Vagina (tissue), 2 donors: ENCODE measurements at regions not wholly inside any gene's neighbourhood (a gene's known extent, or its start where the extent isn't known, plus 50 kb on each side); places are given as distances from the start of the nearest gene placed in this dataset.

Experiments used
- DNase-seq, 2 donors: peaks; one replicate each; pipeline ENCODE4 v3.0.0-alpha.2; 2017; ENCODE audit errors: extremely low spot score in 2 of 2
- H3K27ac ChIP-seq: fragments of 200-600 bp; sonication (generic); one replicate; pipeline ENCODE4 v1.5.1; 2019
- H3K27me3 ChIP-seq: fragments of 200-600 bp; sonication (generic); one replicate; pipeline ENCODE4 v1.5.1; 2019
- H3K36me3 ChIP-seq, 2 donors: fragments of 200-600 bp; sonication (generic); one replicate each; pipeline ENCODE4 v1.5.1; 2017 to 2019
- H3K4me1 ChIP-seq: fragments of 200-600 bp; sonication (generic); one replicate; pipeline ENCODE4 v1.5.1; 2019
- H3K4me3 ChIP-seq, 2 donors: fragments of 200-600 bp; sonication (generic); 1 replicate in 1 of 2; 2 replicates in 1 of 2; pipeline ENCODE4 v1.5.1; 2016 to 2019
- H3K9me3 ChIP-seq: fragments of 200-600 bp; sonication (generic); one replicate; pipeline ENCODE4 v1.5.1; 2019
- POLR2A ChIP-seq, 2 donors: fragments of 450-650 bp; IDR thresholded peaks; one replicate each; pipeline ENCODE4 v1.6.1; 2017; ENCODE audit warnings: antibody characterized with exemption in 2 of 2, mild to moderate bottlenecking in 2 of 2, moderate library complexity in 2 of 2
- POLR2AphosphoS5 ChIP-seq, 2 donors: sonication (generic); formaldehyde crosslinking; IDR thresholded peaks; one replicate each; pipeline ENCODE4 v1.9.0; 2017; ENCODE audit warnings: antibody characterized with exemption in 2 of 2, mild to moderate bottlenecking in 2 of 2, low read depth in 1 of 2; ENCODE audit not compliant: insufficient read depth in 1 of 2
- intact Hi-C: fragments of 100-400 bp; cut with DNase I; formaldehyde crosslinking; loops from one replicate; pipeline ENCODE4 v1.15.1; 2023
- TF ChIP-seq, protein P1 (sequence below), 3 experiments: fragments of 450-650 bp in 2 of 3; fragments of 200-600 bp in 1 of 3; sonication (generic) in 1 of 3; IDR thresholded peaks; one replicate each; pipeline ENCODE4 v1.5.1; 2017 to 2019; ENCODE audit warnings: antibody characterized with exemption in 3 of 3, mild to moderate bottlenecking in 2 of 3, moderate library complexity in 2 of 3

DNA sequence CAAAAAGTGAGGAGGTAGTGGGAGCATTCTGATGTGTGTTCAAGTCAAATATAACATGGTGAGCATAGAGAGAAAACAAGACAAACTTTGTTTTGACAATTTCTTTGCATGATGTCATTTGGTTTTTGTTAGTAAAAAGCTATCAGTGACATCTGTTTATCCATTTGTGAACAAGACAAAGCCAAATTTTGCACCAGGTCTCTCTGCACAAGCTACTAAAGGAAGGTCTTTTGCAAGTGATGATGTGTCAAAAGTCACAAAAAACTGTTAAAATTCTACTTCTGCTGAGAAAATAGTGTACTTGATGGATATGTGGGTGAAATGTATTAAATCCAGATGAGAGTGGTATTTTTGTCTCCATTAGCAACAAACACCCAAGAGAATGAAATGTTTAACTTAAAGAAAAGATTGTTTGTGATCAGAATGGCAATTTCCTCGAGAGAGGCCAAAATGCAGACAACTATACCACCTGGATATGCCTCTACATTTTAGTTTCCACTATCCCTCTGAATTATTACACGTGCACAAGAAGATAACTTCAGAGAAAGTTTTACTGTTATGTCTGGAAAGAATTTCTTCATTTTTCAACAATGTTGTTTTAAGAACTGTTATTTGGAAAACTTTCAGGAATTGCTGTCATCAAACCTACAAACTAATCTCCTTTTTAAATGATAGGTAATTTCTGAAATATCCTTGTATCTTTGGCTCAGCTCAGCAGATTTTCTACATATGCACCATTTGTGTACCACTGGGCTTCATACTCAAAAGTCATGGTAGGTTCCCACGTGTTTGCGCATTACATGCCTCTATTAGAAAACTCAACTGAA, 807.4 kb upstream of the ADGRL2 start:
- Histone ChIP-seq H3K36me3 (no peaks in the 10 kb centered on the region), H3K4me1 (no peaks in the 10 kb centered on the region), H3K9me3 (no peaks in the 10 kb centered on the region), H3K4me3 (no peak overlapping the region), H3K27me3 (no peaks in the 10 kb centered on the region), H3K27ac (no peak overlapping the region)
- intact Hi-C loops: no loop called here
- DNase-seq: no peak
- TF ChIP-seq, protein P1, sequence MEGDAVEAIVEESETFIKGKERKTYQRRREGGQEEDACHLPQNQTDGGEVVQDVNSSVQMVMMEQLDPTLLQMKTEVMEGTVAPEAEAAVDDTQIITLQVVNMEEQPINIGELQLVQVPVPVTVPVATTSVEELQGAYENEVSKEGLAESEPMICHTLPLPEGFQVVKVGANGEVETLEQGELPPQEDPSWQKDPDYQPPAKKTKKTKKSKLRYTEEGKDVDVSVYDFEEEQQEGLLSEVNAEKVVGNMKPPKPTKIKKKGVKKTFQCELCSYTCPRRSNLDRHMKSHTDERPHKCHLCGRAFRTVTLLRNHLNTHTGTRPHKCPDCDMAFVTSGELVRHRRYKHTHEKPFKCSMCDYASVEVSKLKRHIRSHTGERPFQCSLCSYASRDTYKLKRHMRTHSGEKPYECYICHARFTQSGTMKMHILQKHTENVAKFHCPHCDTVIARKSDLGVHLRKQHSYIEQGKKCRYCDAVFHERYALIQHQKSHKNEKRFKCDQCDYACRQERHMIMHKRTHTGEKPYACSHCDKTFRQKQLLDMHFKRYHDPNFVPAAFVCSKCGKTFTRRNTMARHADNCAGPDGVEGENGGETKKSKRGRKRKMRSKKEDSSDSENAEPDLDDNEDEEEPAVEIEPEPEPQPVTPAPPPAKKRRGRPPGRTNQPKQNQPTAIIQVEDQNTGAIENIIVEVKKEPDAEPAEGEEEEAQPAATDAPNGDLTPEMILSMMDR (IDR thresholded peaks at IDR 0.05): no peak
- TF ChIP-seq POLR2A (IDR thresholded peaks at IDR 0.05) (no peak), POLR2AphosphoS5 (IDR thresholded peaks at IDR 0.05; ENCODE audit: insufficient read depth in 1 of 2, low read depth in 1 of 2) (no peak)

DNA sequence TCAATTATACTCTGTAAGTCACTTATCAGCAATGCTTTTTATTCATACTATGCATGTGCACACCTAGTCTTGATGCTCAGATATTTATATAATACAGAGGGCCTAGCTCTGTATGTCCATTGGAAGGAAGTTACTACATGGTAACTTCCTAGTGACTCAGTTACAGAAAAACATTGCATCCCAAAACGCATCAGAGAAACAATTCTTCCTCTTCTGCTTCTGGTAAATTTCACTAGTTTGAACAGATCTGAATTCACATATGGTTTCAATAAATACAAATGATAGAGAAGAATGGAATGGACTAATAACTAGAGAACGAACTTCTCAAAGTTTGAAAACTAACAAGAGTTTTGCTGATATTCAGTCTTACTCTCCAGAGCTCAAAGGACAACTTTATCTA, 811.3 kb upstream of the ADGRL2 start:
- no peak for DNase-seq
- H3K9me3 ChIP-seq: no peaks in the 10 kb centered on the region
- no peak overlapping the region for H3K4me3 ChIP-seq
- no peaks in the 10 kb centered on the region for H3K4me1 ChIP-seq
- no peaks in the 10 kb centered on the region for H3K27me3 ChIP-seq
- no peaks in the 10 kb centered on the region for H3K36me3 ChIP-seq
- no peak for TF ChIP-seq POLR2A (IDR thresholded peaks at IDR 0.05)
- TF ChIP-seq, protein P1 (IDR thresholded peaks at IDR 0.05): no peak
- TF ChIP-seq POLR2AphosphoS5 (IDR thresholded peaks at IDR 0.05; ENCODE audit: insufficient read depth in 1 of 2, low read depth in 1 of 2): no peak
- no peak overlapping the region for H3K27ac ChIP-seq
- intact Hi-C loops: no loop called here

DNA sequence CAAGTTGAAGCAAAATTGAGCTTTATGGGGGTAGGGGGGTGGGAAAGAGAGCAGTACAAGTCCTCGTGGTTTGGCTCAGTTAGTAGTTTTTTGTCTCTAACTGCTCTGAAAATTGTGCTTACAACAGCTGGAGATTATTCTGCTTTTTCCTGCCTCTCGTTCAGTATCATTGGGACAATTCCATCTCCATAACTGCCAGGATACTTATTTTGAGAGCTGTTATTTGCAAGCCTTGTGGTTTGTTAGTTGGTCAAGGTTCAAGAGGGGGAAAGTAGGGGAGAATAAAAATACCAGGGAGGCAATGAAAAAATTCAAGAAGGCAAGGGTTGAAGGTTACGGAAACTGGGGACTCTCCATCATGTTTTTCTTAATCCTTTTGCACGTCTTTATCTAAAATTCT, 811.8 kb upstream of the ADGRL2 start:
- intact Hi-C loops: no loop called here
- Histone ChIP-seq H3K36me3 (no peaks in the 10 kb centered on the region), H3K4me1 (no peaks in the 10 kb centered on the region), H3K9me3 (no peaks in the 10 kb centered on the region), H3K27ac (no peak overlapping the region), H3K27me3 (no peaks in the 10 kb centered on the region), H3K4me3 (no peak overlapping the region)
- no peak for TF ChIP-seq POLR2A (IDR thresholded peaks at IDR 0.05)
- TF ChIP-seq POLR2AphosphoS5 (IDR thresholded peaks at IDR 0.05; ENCODE audit: insufficient read depth in 1 of 2, low read depth in 1 of 2): no peak
- DNase-seq: no peak

DNA sequence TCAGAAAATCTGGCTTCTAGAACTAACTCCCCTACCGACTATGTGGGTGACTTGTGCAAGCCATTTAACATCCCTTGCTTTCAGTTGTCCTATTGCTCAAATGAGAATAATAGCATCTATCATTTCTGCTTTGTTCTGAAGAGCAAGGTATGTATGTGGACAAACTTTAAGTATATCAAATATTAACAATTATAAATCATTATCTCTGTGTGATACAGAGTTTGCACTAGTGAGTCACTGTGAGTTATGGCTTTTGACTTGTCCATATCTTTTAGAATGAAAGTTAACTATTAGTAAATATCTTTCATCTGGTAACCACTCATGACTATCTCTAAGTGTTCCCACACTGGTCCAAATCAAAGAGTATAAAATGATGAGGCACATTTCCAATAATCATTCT, 812.9 kb upstream of the ADGRL2 start:
- intact Hi-C loops: no loop called here
- no peaks in the 10 kb centered on the region for H3K27me3 ChIP-seq
- no peak overlapping the region for H3K4me3 ChIP-seq
- H3K4me1 ChIP-seq: no peaks in the 10 kb centered on the region
- DNase-seq: no peak
- no peaks in the 10 kb centered on the region for H3K9me3 ChIP-seq
- no peak overlapping the region for H3K27ac ChIP-seq
- no peaks in the 10 kb centered on the region for H3K36me3 ChIP-seq
- TF ChIP-seq, protein P1 (IDR thresholded peaks at IDR 0.05): no peak
- no peak for TF ChIP-seq POLR2A (IDR thresholded peaks at IDR 0.05)
- TF ChIP-seq POLR2AphosphoS5 (IDR thresholded peaks at IDR 0.05; ENCODE audit: insufficient read depth in 1 of 2, low read depth in 1 of 2): no peak

DNA sequence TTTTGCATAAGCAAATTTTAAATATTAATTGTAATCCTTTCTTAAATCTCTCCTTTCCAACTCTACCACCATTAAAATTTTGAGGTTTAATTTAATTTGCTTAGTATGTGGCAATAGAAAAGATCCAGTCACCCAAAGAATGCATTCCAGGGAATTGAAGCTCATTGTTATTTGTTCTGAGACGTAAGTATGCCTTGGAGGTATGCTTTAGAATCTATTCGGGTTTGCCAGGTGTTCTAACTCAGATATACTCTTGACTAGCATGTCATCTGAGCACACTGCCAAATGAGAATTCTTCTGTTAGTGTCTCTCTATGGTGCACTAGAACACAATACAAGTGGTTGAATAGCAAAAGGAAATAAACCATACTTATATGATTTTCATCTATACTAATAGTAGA, 813.6 kb upstream of the ADGRL2 start:
- Histone ChIP-seq H3K27me3 (no peaks in the 10 kb centered on the region), H3K4me3 (no peak overlapping the region), H3K36me3 (no peaks in the 10 kb centered on the region), H3K9me3 (no peaks in the 10 kb centered on the region), H3K4me1 (no peaks in the 10 kb centered on the region), H3K27ac (no peak overlapping the region)
- DNase-seq: no peak
- intact Hi-C loops: no loop called here
- TF ChIP-seq POLR2A (IDR thresholded peaks at IDR 0.05) (no peak), POLR2AphosphoS5 (IDR thresholded peaks at IDR 0.05; ENCODE audit: insufficient read depth in 1 of 2, low read depth in 1 of 2) (no peak)
- TF ChIP-seq, protein P1 (IDR thresholded peaks at IDR 0.05): no peak
